ENCODE measurements at regions not wholly inside any gene's neighbourhood (a gene's known extent, or its start where the extent isn't known, plus 50 kb on each side); places are given as distances from the start of the nearest gene placed in this dataset.

DNA sequence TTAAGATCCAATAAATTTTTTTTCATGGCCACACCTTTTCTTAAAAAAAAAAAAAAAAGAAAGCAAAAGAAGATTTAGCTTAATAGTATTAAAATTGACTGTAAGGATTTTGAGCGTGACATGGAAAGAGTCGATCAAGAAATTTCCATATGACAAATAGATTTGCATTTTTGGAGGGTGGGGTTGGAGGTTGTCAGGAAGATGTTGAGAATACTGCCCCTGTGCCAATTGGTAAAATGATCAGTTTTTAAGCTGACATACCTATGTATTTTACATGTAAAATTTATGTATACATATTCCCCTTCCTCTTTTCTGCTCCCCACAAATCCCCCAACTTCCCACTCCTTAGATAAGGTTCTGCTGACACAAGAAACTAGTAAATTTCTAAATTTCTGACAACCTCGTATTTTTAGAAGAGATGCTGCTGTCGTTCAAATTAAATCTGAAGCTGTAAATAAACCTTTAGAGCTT, 520.9 kb downstream of the CD83 start:
- no peaks in the 10 kb centered on the region for H3K27me3 ChIP-seq (ENCODE audit: control insufficient read depth, insufficient read depth, low read length)
- H3K9me3 ChIP-seq (ENCODE audit: control insufficient read depth, insufficient read depth, low read length), result no peaks in the 10 kb centered on the region
- H3K36me3 ChIP-seq (ENCODE audit: control insufficient read depth, insufficient read depth, low read length), result no peaks in the 10 kb centered on the region
- H3K4me3 ChIP-seq (ENCODE audit: low read depth, low read length), result no peak overlapping the region
- peaks cover 21% of the 10 kb centered on the region for H3K4me1 ChIP-seq (ENCODE audit: control insufficient read depth, insufficient read depth, low read length)
- DNase-seq (ENCODE audit: low read depth in 4 of 6, low spot score in 6 of 6), result no peak
- 100% methylated on average over 2 of the region's 4 CpGs for WGBS (ENCODE audit: insufficient coverage)
- no peak overlapping the region for H3K27ac ChIP-seq (ENCODE audit: low read depth, low read length)

DNA sequence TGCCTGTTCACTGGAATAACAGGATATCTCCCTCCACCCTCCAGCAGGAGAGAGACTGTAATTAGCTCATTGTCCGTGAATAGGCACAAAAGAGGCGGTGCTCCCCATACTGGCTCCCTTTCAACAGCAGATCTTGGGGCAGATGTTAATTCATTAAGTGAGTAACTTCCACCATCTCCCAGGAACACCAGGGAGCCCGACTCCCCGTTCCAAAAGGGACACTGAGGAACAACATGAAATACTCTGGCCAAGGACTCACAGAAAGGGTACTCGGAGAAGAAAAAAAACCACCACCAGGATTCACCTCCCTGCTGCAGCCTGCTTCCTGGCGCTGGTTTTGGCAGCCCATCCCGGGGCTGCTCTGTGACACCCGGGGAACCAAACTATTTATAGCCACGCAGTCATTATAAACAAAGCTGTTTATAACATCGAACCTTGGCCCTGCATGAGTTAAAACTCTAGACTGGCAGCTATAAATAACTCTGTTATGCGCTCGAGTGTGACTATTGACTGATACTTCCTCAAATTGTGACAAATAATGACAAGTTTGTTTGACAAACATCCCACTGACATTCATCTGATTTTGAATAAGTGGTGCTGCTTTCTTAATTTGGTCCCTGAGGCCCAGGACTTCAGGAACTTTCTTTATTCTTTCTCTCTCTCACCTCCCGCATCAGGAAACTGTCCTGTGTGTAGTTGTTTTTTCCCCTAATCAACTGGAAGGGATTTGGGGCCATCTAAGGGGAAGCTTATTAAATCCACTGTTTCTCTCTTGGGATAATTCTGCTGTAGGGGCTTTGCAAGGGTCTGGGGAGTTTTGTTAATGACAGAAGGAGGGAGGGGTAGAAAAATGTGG, 521.6 kb downstream of the CD83 start:
- no peaks in the 10 kb centered on the region for H3K36me3 ChIP-seq (ENCODE audit: control insufficient read depth, insufficient read depth, low read length)
- no peaks in the 10 kb centered on the region for H3K27me3 ChIP-seq (ENCODE audit: control insufficient read depth, insufficient read depth, low read length)
- H3K4me1 ChIP-seq (ENCODE audit: control insufficient read depth, insufficient read depth, low read length), result peaks cover 21% of the 10 kb centered on the region
- no peaks in the 10 kb centered on the region for H3K9me3 ChIP-seq (ENCODE audit: control insufficient read depth, insufficient read depth, low read length)
- peak in 2 of 6 donors; percentile 73 to 79 for DNase-seq (ENCODE audit: low read depth in 4 of 6, low spot score in 6 of 6)
- no peak overlapping the region for H3K4me3 ChIP-seq (ENCODE audit: low read depth, low read length)
- no peak overlapping the region for H3K27ac ChIP-seq (ENCODE audit: low read depth, low read length)
- WGBS (ENCODE audit: insufficient coverage), result 8% methylated on average over 10 of the region's 13 CpGs

DNA sequence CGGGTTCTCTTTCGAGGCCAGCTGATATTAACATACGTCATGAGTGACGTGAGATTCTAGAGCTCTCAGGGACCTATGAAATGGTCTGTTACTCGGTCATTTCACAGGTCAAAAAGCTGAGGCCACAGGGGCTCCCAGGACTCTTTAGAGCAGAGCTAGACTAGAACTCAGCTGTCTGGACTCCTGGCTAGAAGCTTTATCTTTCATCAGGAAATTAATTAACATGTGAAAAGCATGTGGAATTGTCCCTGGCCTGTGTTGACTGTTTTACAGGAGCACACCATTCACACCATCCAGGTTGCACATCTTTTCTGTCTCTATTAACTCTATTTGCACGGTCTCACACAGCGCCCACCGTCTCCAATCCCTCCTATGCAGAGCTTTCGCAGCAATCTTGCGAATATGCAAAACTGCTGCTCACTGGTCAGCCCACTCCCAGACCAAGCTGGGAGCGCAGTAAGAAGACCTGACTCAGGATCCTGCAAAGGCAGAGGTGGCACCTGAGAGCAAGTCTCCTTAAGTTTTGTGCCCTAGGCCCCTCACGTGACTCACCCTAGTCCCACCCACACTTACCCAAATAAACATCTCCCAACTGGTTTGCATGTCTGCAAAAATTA, 522.5 kb downstream of the CD83 start:
- Histone ChIP-seq H3K4me1 (ENCODE audit: control insufficient read depth, insufficient read depth, low read length) (peaks cover 21% of the 10 kb centered on the region), H3K4me3 (ENCODE audit: low read depth, low read length) (no peak overlapping the region), H3K27me3 (ENCODE audit: control insufficient read depth, insufficient read depth, low read length) (no peaks in the 10 kb centered on the region), H3K36me3 (ENCODE audit: control insufficient read depth, insufficient read depth, low read length) (no peaks in the 10 kb centered on the region), H3K9me3 (ENCODE audit: control insufficient read depth, insufficient read depth, low read length) (no peaks in the 10 kb centered on the region), H3K27ac (ENCODE audit: low read depth, low read length) (no peak overlapping the region)
- no peak for DNase-seq (ENCODE audit: low read depth in 4 of 6, low spot score in 6 of 6)
- WGBS (ENCODE audit: insufficient coverage), result 90% methylated on average over 12 of the region's 12 CpGs

DNA sequence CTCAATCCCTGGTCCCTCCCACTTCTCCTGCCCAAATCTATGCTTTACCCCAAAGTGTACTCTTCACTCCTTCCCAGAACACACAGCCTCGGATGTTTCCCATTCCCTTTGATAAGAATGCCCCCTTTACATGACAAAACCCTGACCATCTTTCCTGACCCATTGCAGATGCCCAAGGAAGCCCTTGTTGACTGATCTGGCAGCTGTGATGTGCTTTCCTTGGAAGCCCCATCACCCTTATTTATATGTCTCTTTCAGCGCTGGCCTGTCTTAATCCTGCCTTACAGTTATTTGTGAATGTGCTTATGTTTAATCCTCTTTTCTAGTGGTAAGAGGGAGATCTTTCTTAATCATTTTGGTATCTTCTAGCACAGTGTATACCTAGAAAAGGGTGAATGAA, 523.1 kb downstream of the CD83 start:
- H3K27me3 ChIP-seq (ENCODE audit: control insufficient read depth, insufficient read depth, low read length), result no peaks in the 10 kb centered on the region
- no peaks in the 10 kb centered on the region for H3K9me3 ChIP-seq (ENCODE audit: control insufficient read depth, insufficient read depth, low read length)
- H3K27ac ChIP-seq (ENCODE audit: low read depth, low read length), result no peak overlapping the region
- WGBS (ENCODE audit: insufficient coverage), result 71% methylated on average over 1 of the region's 2 CpGs
- no peak overlapping the region for H3K4me3 ChIP-seq (ENCODE audit: low read depth, low read length)
- H3K4me1 ChIP-seq (ENCODE audit: control insufficient read depth, insufficient read depth, low read length), result peaks cover 21% of the 10 kb centered on the region
- DNase-seq (ENCODE audit: low read depth in 4 of 6, low spot score in 6 of 6), result no peak
- H3K36me3 ChIP-seq (ENCODE audit: control insufficient read depth, insufficient read depth, low read length), result no peaks in the 10 kb centered on the region

GRCh38 chr6:14641423-14642135, 524.0 kb downstream of the CD83 start:
- WGBS (ENCODE audit: insufficient coverage), result 49% methylated on average over 13 of the region's 18 CpGs
- Histone ChIP-seq H3K27ac (ENCODE audit: low read depth, low read length) (no peak overlapping the region), H3K4me1 (ENCODE audit: control insufficient read depth, insufficient read depth, low read length) (peaks cover 21% of the 10 kb centered on the region), H3K36me3 (ENCODE audit: control insufficient read depth, insufficient read depth, low read length) (no peaks in the 10 kb centered on the region), H3K9me3 (ENCODE audit: control insufficient read depth, insufficient read depth, low read length) (no peaks in the 10 kb centered on the region), H3K4me3 (ENCODE audit: low read depth, low read length) (no peak overlapping the region), H3K27me3 (ENCODE audit: control insufficient read depth, insufficient read depth, low read length) (no peaks in the 10 kb centered on the region)
- DNase-seq (ENCODE audit: low read depth in 4 of 6, low spot score in 6 of 6), result peak in 2 of 6 donors; percentile 38 to 50

DNA sequence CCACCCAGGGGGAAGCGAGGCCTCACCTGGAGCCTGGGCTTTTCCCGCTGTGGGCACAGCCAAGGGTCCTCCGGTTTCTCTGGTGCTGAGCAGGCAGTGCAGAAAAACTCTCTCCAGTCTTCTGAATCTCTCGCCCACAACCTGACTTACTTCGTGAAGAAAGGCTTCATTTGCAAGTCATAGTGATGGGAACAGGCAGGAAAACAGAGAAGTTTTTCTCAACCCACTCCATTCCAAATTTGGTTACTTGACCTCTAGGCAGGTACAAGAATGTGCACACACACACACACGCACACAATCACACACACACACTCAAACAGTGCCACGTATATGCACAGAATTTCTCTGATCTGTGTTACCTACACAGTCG, 524.5 kb downstream of the CD83 start:
- 63% methylated on average over 3 of the region's 8 CpGs for WGBS (ENCODE audit: insufficient coverage)
- no peaks in the 10 kb centered on the region for H3K27me3 ChIP-seq (ENCODE audit: control insufficient read depth, insufficient read depth, low read length)
- H3K27ac ChIP-seq (ENCODE audit: low read depth, low read length), result no peak overlapping the region
- H3K36me3 ChIP-seq (ENCODE audit: control insufficient read depth, insufficient read depth, low read length), result no peaks in the 10 kb centered on the region
- H3K9me3 ChIP-seq (ENCODE audit: control insufficient read depth, insufficient read depth, low read length), result no peaks in the 10 kb centered on the region
- H3K4me3 ChIP-seq (ENCODE audit: low read depth, low read length), result no peak overlapping the region
- peaks cover 21% of the 10 kb centered on the region for H3K4me1 ChIP-seq (ENCODE audit: control insufficient read depth, insufficient read depth, low read length)
- no peak for DNase-seq (ENCODE audit: low read depth in 4 of 6, low spot score in 6 of 6)

- Histone ChIP-seq H3K36me3 (ENCODE audit: control insufficient read depth, insufficient read depth, low read length) (no peaks in the 10 kb centered on the region), H3K27ac (ENCODE audit: low read depth, low read length) (no peak overlapping the region), H3K27me3 (ENCODE audit: control insufficient read depth, insufficient read depth, low read length) (no peaks in the 10 kb centered on the region), H3K4me1 (ENCODE audit: control insufficient read depth, insufficient read depth, low read length) (peaks cover 21% of the 10 kb centered on the region), H3K9me3 (ENCODE audit: control insufficient read depth, insufficient read depth, low read length) (no peaks in the 10 kb centered on the region), H3K4me3 (ENCODE audit: low read depth, low read length) (no peak overlapping the region)
- 100% methylated on average over 1 of the region's 2 CpGs for WGBS (ENCODE audit: insufficient coverage)
- DNase-seq (ENCODE audit: low read depth in 4 of 6, low spot score in 6 of 6), result no peak
These were observed 525.3 kb downstream of the CD83 start for GRCh38 chr6:14642842-14643241.

- H3K36me3 ChIP-seq (ENCODE audit: control insufficient read depth, insufficient read depth, low read length), result no peaks in the 10 kb centered on the region
- no peak for DNase-seq (ENCODE audit: low read depth in 4 of 6, low spot score in 6 of 6)
- no peak overlapping the region for H3K4me3 ChIP-seq (ENCODE audit: low read depth, low read length)
- peaks cover 17% of the 10 kb centered on the region for H3K4me1 ChIP-seq (ENCODE audit: control insufficient read depth, insufficient read depth, low read length)
- no peaks in the 10 kb centered on the region for H3K9me3 ChIP-seq (ENCODE audit: control insufficient read depth, insufficient read depth, low read length)
- H3K27ac ChIP-seq (ENCODE audit: low read depth, low read length), result no peak overlapping the region
- H3K27me3 ChIP-seq (ENCODE audit: control insufficient read depth, insufficient read depth, low read length), result no peaks in the 10 kb centered on the region
These were observed 526.8 kb downstream of the CD83 start for GRCh38 chr6:14644381-14644780.

- Histone ChIP-seq H3K9me3 (ENCODE audit: control insufficient read depth, insufficient read depth, low read length) (no peaks in the 10 kb centered on the region), H3K4me1 (ENCODE audit: control insufficient read depth, insufficient read depth, low read length) (peaks cover 12% of the 10 kb centered on the region), H3K27me3 (ENCODE audit: control insufficient read depth, insufficient read depth, low read length) (no peaks in the 10 kb centered on the region), H3K27ac (ENCODE audit: low read depth, low read length) (no peak overlapping the region), H3K36me3 (ENCODE audit: control insufficient read depth, insufficient read depth, low read length) (no peaks in the 10 kb centered on the region), H3K4me3 (ENCODE audit: low read depth, low read length) (no peak overlapping the region)
- WGBS (ENCODE audit: insufficient coverage), result no CpG with 5 or more reads among the region's 5 CpGs
- DNase-seq (ENCODE audit: low read depth in 4 of 6, low spot score in 6 of 6), result no peak
These were observed 527.6 kb downstream of the CD83 start for GRCh38 chr6:14645221-14645620.
